Body of pancreas (tissue), 4 donors: ENCODE measurements at regions not wholly inside any gene's neighbourhood (a gene's known extent, or its start where the extent isn't known, plus 50 kb on each side); places are given as distances from the start of the nearest gene placed in this dataset.

ENCODE experiments used
- ATAC-seq: fragments of 150-250 bp; one replicate; pipeline ENCODE4 v1.9.1; 2016
- DNase-seq, 4 donors: peaks; one replicate each; pipeline ENCODE4 v3.0.0-alpha.2; 2019
- H3K27ac ChIP-seq, 4 donors: fragments of 200-600 bp; sonication (generic); 1 replicate in 3 of 4; 2 replicates in 1 of 4; pipeline versions ENCODE4 v1.5.1 to v1.6.1; 2016 to 2019; ENCODE audit warnings: mild to moderate bottlenecking in 1 of 4, mixed read lengths in 1 of 4, moderate library complexity in 1 of 4
- H3K27me3 ChIP-seq, 2 donors: fragments of 200-600 bp; sonication (generic); one replicate each; pipeline ENCODE4 v1.6.0; 2016; ENCODE audit warnings: mild to moderate bottlenecking in 1 of 2
- H3K36me3 ChIP-seq, 2 donors: fragments of 200-600 bp; sonication (generic); replicated peaks in 1 of 2; 2 replicates each; pipeline ENCODE4 v1.5.1; 2016; ENCODE audit warnings: low read depth in 2 of 2; ENCODE audit not compliant: insufficient read depth in 1 of 2
- H3K4me1 ChIP-seq: fragments of 200-600 bp; sonication (generic); one replicate; pipeline ENCODE4 v1.6.0; 2016
- H3K4me3 ChIP-seq, 2 donors: fragments of 200-600 bp; sonication (generic); 1 replicate in 1 of 2; 2 replicates in 1 of 2; pipeline ENCODE4 v1.5.1; 2016 to 2019
- H3K9me3 ChIP-seq, 3 donors: fragments of 200-600 bp; sonication (generic); 1 replicate in 2 of 3; 2 replicates in 1 of 3; pipeline ENCODE4 v1.5.1; 2016
- POLR2A ChIP-seq, 3 donors: fragments of 450-650 bp; IDR thresholded peaks; one replicate each; pipeline ENCODE4 v1.6.1; 2016; ENCODE audit warnings: antibody characterized with exemption in 3 of 3, mild to moderate bottlenecking in 2 of 3
- WGBS, 2 donors: methylation state at CpG; one replicate each; pipeline ENCODE4 v1.1.5; 2017; 5-methylcytosine and 5-hydroxymethylcytosine counted together
- intact Hi-C: fragments of 100-400 bp; cut with DNase I; formaldehyde crosslinking; loops from one replicate; pipeline ENCODE4 v1.15.1; 2023
- TF ChIP-seq, protein P1 (sequence below), 7 experiments: fragments of 450-650 bp in 4 of 7; fragments of 200-600 bp in 3 of 7; sonication (generic) in 3 of 7; IDR thresholded peaks; one replicate each; pipeline ENCODE4 v1.5.1; 2016 to 2019; ENCODE audit warnings: antibody characterized with exemption in 7 of 7

DNA sequence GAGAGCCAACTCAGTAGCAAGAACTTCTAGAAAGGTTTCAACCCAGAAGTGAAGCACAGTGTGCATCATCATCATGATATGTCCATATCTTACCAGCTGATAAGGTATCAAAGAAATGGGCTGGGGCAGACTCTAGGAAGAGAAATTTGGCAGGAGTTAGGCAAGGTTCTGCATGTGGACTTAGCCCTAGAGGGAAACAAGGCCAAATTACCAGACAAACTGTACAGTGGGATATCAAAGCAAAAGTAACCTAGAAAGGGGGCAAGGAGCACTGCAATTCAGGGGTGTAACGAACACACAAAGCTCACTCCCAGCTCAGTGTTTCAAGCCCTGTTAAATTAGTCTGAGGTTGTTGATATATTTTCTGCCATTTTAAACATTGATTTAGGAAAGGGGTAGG, 407.4 kb downstream of the SMARCA1 start:
- ATAC-seq (no peak), DNase-seq (no peak)
- Histone ChIP-seq H3K4me3 (no peak overlapping the region), H3K4me1 (no peaks in the 10 kb centered on the region), H3K36me3 (no peaks in the 10 kb centered on the region), H3K27me3 (no peaks in the 10 kb centered on the region), H3K9me3 (no peaks in the 10 kb centered on the region), H3K27ac (no peak overlapping the region)
- TF ChIP-seq POLR2A (IDR thresholded peaks at IDR 0.05): no peak
- TF ChIP-seq, protein P1, sequence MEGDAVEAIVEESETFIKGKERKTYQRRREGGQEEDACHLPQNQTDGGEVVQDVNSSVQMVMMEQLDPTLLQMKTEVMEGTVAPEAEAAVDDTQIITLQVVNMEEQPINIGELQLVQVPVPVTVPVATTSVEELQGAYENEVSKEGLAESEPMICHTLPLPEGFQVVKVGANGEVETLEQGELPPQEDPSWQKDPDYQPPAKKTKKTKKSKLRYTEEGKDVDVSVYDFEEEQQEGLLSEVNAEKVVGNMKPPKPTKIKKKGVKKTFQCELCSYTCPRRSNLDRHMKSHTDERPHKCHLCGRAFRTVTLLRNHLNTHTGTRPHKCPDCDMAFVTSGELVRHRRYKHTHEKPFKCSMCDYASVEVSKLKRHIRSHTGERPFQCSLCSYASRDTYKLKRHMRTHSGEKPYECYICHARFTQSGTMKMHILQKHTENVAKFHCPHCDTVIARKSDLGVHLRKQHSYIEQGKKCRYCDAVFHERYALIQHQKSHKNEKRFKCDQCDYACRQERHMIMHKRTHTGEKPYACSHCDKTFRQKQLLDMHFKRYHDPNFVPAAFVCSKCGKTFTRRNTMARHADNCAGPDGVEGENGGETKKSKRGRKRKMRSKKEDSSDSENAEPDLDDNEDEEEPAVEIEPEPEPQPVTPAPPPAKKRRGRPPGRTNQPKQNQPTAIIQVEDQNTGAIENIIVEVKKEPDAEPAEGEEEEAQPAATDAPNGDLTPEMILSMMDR (IDR thresholded peaks at IDR 0.05): no peak
- intact Hi-C loops: no loop called here
- WGBS, 2 donors: 50 to 70% methylated on average over 1 of the region's 1 CpG

DNA sequence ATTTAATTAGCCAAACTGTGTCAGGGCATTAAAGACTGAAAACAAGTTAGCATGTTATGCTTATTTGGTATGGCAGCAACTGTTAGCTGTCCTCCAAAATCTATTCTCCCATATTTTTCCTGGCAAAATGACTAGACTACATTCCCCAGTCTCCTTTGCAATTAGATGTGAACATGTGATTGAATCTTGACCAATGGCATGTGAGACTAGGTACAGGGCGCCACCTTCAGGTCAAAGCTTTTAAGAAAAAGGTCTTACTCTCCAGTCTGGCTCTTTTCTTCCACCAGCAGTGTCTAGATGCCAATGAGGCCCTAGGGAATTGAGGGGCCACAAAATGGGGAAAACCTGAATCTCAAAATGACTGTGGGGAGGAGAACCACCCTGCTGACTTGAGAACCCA, 408.2 kb downstream of the SMARCA1 start:
- no peak overlapping the region for H3K4me3 ChIP-seq
- no peak for ATAC-seq
- DNase-seq: peak in 3 of 4 donors; percentile 2 to 28 (median 14)
- intact Hi-C loops: no loop called here
- no peaks in the 10 kb centered on the region for H3K27me3 ChIP-seq
- no peaks in the 10 kb centered on the region for H3K36me3 ChIP-seq
- TF ChIP-seq, protein P1 (IDR thresholded peaks at IDR 0.05): peak in 1 of 7 experiments; percentile 13
- no peak for TF ChIP-seq POLR2A (IDR thresholded peaks at IDR 0.05)
- H3K9me3 ChIP-seq: no peaks in the 10 kb centered on the region
- 50 to 64% methylated on average over 1 of the region's 1 CpG for WGBS, 2 donors
- no peak overlapping the region for H3K27ac ChIP-seq
- H3K4me1 ChIP-seq: no peaks in the 10 kb centered on the region

DNA sequence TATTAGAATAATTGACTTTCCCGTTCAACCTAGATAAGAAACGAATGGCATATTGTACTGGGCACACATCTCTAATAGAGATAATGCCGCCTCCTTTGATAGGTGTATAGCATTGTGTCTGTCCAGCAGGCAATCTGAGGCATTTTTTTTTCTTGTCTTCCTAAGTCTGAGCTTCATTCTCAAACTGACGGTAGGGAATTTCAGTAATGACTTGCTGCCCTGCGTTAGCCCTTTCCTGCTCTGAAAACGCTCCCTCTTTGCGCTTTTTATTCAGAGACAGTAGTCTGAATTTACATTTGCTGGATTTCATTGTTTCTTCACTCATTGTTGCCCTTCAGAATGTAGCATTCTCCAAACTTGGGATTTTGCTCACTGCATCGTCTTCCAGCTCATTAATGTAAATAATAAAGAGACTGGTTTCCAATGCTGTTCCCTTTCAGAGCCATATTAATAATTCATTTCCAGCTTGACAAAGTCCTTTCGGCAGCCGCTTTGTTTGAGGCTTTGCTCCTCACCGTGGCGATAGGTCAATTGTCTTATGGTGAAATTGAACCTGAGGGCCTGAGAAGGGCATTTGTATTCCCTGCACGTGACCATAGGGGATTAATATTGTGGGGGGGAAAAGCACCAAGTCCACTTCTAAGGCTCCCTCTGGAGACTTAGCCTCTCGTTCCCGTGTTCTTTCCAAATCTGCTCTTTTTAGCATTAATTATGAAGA, 412.1 kb downstream of the SMARCA1 start:
- 55 to 64% methylated on average over 15 of the region's 15 CpGs for WGBS, 2 donors
- intact Hi-C loops: no loop called here

DNA sequence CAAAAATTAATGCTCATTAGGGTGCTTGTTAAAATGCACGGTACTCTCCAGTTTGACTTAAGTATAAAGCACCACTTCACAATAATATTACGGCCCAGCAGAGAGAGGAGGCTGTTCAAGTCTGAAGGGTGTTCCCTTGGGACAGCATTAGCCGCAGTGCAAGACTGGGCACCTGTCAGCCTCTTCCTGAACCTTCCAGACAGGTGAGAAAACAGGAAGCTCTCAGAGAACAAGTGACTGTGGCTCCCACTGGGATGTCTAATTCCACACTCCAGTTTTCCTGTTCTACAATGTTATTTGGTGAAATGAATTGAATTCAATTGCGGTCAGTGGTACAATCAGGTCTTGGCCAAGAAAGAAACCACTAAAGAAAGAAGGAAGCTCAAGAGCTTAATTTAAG, 414.4 kb downstream of the SMARCA1 start:
- no peak overlapping the region for H3K4me3 ChIP-seq
- DNase-seq (no peak), ATAC-seq (no peak)
- no peak for TF ChIP-seq POLR2A (IDR thresholded peaks at IDR 0.05)
- TF ChIP-seq, protein P1 (IDR thresholded peaks at IDR 0.05): no peak
- intact Hi-C loops: no loop called here
- H3K27me3 ChIP-seq: no peaks in the 10 kb centered on the region
- H3K9me3 ChIP-seq: no peaks in the 10 kb centered on the region
- no peaks in the 10 kb centered on the region for H3K36me3 ChIP-seq
- no peaks in the 10 kb centered on the region for H3K4me1 ChIP-seq
- WGBS, 2 donors: 72 to 79% methylated on average over 4 of the region's 4 CpGs
- H3K27ac ChIP-seq: no peak overlapping the region

More for the DNA sequence above, 412.1 kb downstream of the SMARCA1 start:
- ATAC-seq (no peak), DNase-seq (no peak)
- no peaks in the 10 kb centered on the region for H3K4me1 ChIP-seq
- H3K4me3 ChIP-seq: no peak overlapping the region
- no peak overlapping the region for H3K27ac ChIP-seq
- no peaks in the 10 kb centered on the region for H3K36me3 ChIP-seq
- H3K9me3 ChIP-seq: no peaks in the 10 kb centered on the region
- H3K27me3 ChIP-seq: no peaks in the 10 kb centered on the region
- TF ChIP-seq, protein P1 (IDR thresholded peaks at IDR 0.05): no peak
- TF ChIP-seq POLR2A (IDR thresholded peaks at IDR 0.05): no peak

DNA sequence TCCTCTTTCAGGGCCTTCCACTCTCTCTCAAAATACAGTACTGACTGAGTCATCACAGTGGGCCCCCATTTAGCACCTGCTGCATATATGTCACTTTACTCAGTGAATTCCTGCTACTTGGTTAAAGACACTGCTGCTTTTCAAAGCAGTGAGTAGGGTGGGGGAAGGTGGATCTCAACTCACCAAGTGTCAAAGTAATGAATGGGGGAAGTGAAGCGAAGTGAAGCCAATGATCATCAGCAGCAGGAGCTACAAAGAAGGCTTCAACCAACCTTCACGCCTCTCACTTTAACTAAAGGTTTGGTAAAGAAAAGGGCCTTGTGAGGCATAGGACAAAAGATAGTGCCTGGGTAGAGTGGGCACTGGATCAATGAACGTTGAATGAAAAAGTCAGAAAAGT, 424.1 kb downstream of the SMARCA1 start:
- TF ChIP-seq, protein P1 (IDR thresholded peaks at IDR 0.05): no peak
- TF ChIP-seq POLR2A (IDR thresholded peaks at IDR 0.05): no peak
- DNase-seq (no peak), ATAC-seq (no peak)
- WGBS, 2 donors: 61 to 78% methylated on average over 3 of the region's 3 CpGs
- no peak overlapping the region for H3K4me3 ChIP-seq
- H3K27me3 ChIP-seq: no peaks in the 10 kb centered on the region
- no peaks in the 10 kb centered on the region for H3K4me1 ChIP-seq
- no peaks in the 10 kb centered on the region for H3K36me3 ChIP-seq
- no peaks in the 10 kb centered on the region for H3K9me3 ChIP-seq
- H3K27ac ChIP-seq: no peak overlapping the region
- intact Hi-C loops: no loop called here
